ENCODE measurements at regions not wholly inside any gene's neighbourhood (a gene's known extent, or its start where the extent isn't known, plus 50 kb on each side); places are given as distances from the start of the nearest gene placed in this dataset.
"Not testable (repeated sequence)": the region's sequence is repeated elsewhere in the genome, so short reads cannot be mapped to it uniquely, and the experiment has no call there.

GRCh38 chr15:68493629-68494028, 61.7 kb upstream of the ITGA11 start:
- no peak for TF ChIP-seq TAF1 (IDR thresholded peaks at IDR 0.05; ENCODE audit: borderline replicate concordance, low read depth, low read length)
- no peak for TF ChIP-seq POLR2A (IDR thresholded peaks at IDR 0.05; ENCODE audit: low read depth, low read length)
- no peak for TF ChIP-seq POLR2AphosphoS5 (IDR thresholded peaks at IDR 0.05; ENCODE audit: low read depth, low read length)
- DNase-seq (ENCODE audit: insufficient read length) (no peak), FAIRE-seq (no peak)

DNA sequence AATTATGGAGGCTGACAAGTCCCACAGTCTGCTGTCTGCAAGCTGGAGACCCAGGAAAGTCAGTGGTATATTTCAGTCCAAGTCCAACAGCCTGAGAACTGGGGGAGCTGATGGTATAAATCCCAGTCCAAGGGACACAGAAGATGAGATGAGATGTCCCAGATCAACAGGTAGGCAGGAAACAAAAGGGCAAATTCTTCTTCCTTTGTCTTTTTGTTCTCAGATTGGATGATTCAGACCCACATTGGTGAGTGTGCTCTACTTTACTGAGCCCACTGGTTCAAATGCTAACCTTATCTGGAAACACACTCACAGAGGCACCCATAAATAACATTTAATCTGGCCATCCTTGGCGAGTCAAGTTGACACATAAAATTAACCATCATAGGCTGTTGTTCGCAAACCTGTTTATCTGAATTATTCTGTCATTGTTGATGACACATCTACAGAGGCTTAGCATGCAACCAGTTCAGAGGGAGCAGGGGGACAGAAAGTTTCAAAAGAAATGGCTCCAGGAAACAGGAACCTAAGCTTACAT, 62.7 kb upstream of the ITGA11 start:
- TF ChIP-seq TAF1 (IDR thresholded peaks at IDR 0.05; ENCODE audit: borderline replicate concordance, low read depth, low read length) (no peak), POLR2AphosphoS5 (IDR thresholded peaks at IDR 0.05; ENCODE audit: low read depth, low read length) (no peak), POLR2A (IDR thresholded peaks at IDR 0.05; ENCODE audit: low read depth, low read length) (no peak)
- FAIRE-seq (no peak), DNase-seq (ENCODE audit: insufficient read length) (no peak)

DNA sequence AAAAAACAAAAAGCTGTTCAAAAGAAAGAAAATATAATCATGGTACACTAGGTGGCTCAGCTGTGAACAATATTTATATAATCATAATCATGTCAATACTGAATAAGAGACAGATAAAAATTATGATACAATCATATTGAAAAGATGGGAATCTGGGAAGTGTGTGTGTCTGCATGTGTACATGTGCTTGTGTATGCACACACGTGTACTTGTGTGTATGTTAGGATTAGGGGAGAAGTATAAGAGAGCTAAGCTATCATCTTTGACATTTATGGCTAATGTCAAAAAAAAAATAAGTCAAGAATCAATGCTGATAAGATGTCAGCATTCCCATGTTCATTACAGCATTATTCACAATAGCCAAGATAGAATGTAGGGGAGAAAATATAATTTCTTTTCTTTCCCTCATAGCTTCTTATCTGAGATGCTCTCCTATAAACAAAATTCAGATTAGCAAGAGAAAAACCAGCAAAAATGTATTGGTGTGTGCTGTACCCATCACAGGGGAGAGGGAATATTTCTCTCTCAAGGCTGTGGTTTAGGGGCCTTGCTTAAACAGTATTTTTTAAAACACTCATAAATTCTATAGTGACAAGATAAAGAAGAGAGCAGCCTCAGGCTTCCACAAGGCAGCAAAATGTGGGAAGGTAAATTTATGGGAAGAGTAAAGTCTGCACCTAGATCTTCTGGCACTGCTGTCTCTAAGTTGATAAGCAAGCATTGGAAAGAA, 63.4 kb upstream of the ITGA11 start:
- DNase-seq (ENCODE audit: insufficient read length) (no peak), FAIRE-seq (no peak)
- TF ChIP-seq POLR2A (IDR thresholded peaks at IDR 0.05; ENCODE audit: low read depth, low read length) (no peak), TAF1 (IDR thresholded peaks at IDR 0.05; ENCODE audit: borderline replicate concordance, low read depth, low read length) (no peak), POLR2AphosphoS5 (IDR thresholded peaks at IDR 0.05; ENCODE audit: low read depth, low read length) (no peak)

- FAIRE-seq (no peak), DNase-seq (ENCODE audit: insufficient read length) (no peak)
- no peak for TF ChIP-seq POLR2A (IDR thresholded peaks at IDR 0.05; ENCODE audit: low read depth, low read length)
- TF ChIP-seq TAF1 (IDR thresholded peaks at IDR 0.05; ENCODE audit: borderline replicate concordance, low read depth, low read length): no peak
- TF ChIP-seq POLR2AphosphoS5 (IDR thresholded peaks at IDR 0.05; ENCODE audit: low read depth, low read length): no peak
These were observed 64.2 kb upstream of the ITGA11 start for GRCh38 chr15:68495981-68496705.

DNA sequence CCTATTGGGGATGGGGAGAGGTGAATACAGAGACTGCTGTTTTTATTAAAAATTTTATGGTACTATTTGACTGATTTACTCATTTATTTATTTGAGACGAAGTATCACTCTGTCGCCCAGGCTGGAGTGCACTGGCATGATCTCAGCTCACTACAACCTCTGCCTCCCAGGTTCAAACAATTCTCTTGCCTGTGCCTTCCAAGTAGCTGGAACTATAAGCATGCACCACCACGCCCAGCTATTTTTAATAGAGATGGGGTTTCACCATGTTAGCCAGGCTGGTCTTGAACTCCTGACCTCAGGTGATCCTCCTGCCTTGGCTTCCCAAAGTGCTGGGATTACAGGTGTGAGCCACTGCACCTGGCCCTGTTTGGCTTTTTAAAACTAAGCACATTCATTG, 64.8 kb upstream of the ITGA11 start:
- not testable (repeated sequence) for DNase-seq (ENCODE audit: insufficient read length); FAIRE-seq

DNA sequence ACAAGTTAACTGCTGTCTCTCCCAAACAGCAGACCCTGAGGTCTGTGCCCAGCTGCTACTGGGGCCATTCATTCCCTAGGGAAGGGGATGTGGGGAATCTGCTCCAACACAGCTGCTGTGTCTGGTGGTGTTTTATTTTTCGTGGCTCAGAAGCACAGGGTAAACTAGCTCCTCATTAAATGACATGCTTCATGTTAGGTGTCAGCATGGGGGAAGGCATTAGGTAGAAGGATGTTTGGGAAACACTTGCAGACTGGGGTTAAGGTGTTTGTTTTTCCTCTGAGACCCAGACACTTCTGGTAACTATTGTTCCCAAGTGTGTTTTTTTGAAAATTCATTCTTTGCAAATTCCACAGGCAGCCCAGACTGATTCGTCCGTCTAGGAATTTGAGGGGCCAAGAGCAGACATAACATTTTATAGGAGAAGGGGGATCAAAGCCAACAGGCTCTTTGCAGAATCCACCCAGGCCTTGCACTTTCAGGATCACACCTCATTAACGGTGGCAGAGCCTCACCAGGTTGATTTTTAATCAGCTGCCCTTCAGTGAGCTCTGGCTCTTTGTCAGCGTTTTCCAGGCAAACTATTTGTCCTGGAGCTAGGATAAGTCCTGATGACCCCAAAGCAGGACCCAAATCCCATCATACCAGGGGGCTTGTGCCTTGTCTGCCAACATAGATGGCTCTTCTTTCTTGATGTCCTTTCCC, 65.4 kb upstream of the ITGA11 start:
- FAIRE-seq (no peak), DNase-seq (ENCODE audit: insufficient read length) (no peak)
- no peak for TF ChIP-seq TAF1 (IDR thresholded peaks at IDR 0.05; ENCODE audit: borderline replicate concordance, low read depth, low read length)
- no peak for TF ChIP-seq POLR2A (IDR thresholded peaks at IDR 0.05; ENCODE audit: low read depth, low read length)
- no peak for TF ChIP-seq POLR2AphosphoS5 (IDR thresholded peaks at IDR 0.05; ENCODE audit: low read depth, low read length)

GRCh38 chr15:68498076-68498475, 66.1 kb upstream of the ITGA11 start:
- DNase-seq (ENCODE audit: insufficient read length) (no peak), FAIRE-seq (no peak)
- TF ChIP-seq TAF1 (IDR thresholded peaks at IDR 0.05; ENCODE audit: borderline replicate concordance, low read depth, low read length): no peak
- TF ChIP-seq POLR2A (IDR thresholded peaks at IDR 0.05; ENCODE audit: low read depth, low read length): no peak
- no peak for TF ChIP-seq POLR2AphosphoS5 (IDR thresholded peaks at IDR 0.05; ENCODE audit: low read depth, low read length)

DNA sequence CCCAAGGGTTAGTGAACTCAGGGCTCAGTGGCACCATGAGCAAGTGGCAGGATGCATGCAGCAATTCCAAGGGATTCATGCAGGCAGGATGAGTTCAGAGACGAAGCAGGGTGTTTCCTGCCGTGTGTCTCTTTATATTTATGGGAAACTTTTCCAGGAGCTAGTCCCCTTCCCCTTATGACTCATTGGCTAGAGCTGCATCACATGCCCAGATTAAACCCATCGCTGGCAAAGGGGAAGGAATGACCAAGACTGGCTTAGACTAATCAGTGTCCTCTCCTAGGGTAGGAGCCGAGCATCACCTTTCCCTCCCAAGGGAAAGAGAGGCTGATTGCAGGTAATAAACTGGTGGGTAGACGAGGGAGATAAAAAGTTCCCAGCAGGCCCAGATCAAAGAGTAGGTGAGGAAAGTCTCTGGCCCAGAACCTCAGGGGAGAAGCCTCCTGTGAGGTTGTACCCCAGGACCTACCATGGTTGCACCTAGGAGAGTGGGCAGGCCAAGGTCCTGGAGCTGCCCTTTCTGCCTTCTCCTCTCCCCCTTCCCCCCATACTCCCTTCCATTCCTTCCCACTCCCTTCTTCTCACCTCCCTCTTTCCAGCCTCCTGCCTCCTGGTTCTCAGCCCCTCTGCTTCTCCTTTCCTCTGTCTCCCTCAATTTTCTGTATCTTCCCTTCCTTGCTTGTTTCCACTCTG, 67.8 kb upstream of the ITGA11 start:
- DNase-seq (ENCODE audit: insufficient read length) (no peak), FAIRE-seq (no peak)
- TF ChIP-seq POLR2A (IDR thresholded peaks at IDR 0.05; ENCODE audit: low read depth, low read length) (no peak), TAF1 (IDR thresholded peaks at IDR 0.05; ENCODE audit: borderline replicate concordance, low read depth, low read length) (no peak), POLR2AphosphoS5 (IDR thresholded peaks at IDR 0.05; ENCODE audit: low read depth, low read length) (no peak)

DNA sequence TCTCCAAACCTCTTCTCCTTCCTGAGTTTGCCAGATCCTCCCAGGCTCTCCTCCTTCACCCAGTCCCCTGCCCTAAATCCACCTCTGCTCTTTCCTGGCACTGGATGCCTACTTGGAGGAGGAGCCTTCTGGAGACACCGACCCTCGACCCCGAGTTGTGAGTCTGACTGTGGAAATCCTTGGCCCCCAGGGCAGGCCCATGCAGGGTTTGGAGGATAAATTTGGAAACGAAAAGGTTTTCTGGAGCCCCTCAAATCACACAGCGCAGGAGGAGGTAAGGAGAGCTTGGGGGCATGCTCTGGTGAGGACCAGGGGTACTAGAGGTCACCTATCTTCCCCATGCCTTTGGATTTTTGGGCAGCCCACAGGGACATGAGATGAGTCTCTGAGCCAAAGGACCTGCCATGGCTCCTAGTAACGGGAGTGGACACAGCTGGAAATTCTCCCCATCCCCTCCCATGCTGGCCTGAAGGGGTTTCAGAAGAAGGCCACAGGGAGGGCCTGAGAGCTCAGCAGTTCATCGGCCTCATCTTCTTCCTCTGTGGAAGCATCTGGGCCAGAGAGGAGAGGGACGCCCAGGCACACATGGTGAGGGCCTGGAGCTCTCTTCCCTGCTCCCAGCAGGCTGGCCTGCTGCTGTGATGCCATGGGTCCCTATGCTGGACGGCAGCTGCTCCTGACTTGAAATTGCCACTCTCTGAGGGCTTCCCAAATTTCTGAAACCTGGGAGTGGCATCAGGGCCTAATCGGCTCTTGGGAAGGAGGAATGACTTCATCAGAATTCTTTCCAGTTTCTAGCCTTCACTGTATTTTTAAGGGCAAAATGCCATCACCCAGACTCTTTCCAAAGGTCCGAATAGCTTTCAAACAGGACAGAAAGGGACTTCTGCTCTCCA, 68.6 kb upstream of the ITGA11 start:
- no peak for DNase-seq (ENCODE audit: insufficient read length)

GRCh38 chr15:68501259-68501591, 69.3 kb upstream of the ITGA11 start:
- TF ChIP-seq POLR2A (IDR thresholded peaks at IDR 0.05; ENCODE audit: low read depth, low read length) (no peak), POLR2AphosphoS5 (IDR thresholded peaks at IDR 0.05; ENCODE audit: low read depth, low read length) (no peak), TAF1 (IDR thresholded peaks at IDR 0.05; ENCODE audit: borderline replicate concordance, low read depth, low read length) (no peak)
- FAIRE-seq (no peak), DNase-seq (ENCODE audit: insufficient read length) (no peak)

More for the DNA sequence above, 68.6 kb upstream of the ITGA11 start:
- FAIRE-seq: no peak
- no peak for TF ChIP-seq POLR2A (IDR thresholded peaks at IDR 0.05; ENCODE audit: low read depth, low read length)
- no peak for TF ChIP-seq POLR2AphosphoS5 (IDR thresholded peaks at IDR 0.05; ENCODE audit: low read depth, low read length)
- no peak for TF ChIP-seq TAF1 (IDR thresholded peaks at IDR 0.05; ENCODE audit: borderline replicate concordance, low read depth, low read length)

All from GM12892 (cell line).